Stimulated activated effector memory CD8-positive, alpha-beta T cell treated with anti-CD3 and anti-CD28 coated beads, Interleukin-12 subunit alpha, Interleukin-12 subunit beta, amount 100 ng/mL, for 72 hours (primary cell): ENCODE measurements at regions not wholly inside any gene's neighbourhood (a gene's known extent, or its start where the extent isn't known, plus 50 kb on each side); places are given as distances from the start of the nearest gene placed in this dataset.

Experiments
- ATAC-seq: fragments of 150-1000 bp; cut with Tn5 transposase; 2 replicates; pipeline ENCODE4 v1.10.0; 2021
- DNase-seq, 2 donors: peaks; one replicate each; pipeline ENCODE4 v3.0.0; 2021 to 2022; ENCODE audit warnings: low spot score in 2 of 2
- H3K27ac Mint-ChIP-seq: one replicate; pipeline ENCODE4 v1.8.0; 2022; ENCODE audit warnings: mild to moderate bottlenecking, mixed read lengths
- H3K36me3 Mint-ChIP-seq: one replicate; pipeline ENCODE4 v1.8.0; 2022; ENCODE audit warnings: mild to moderate bottlenecking, mixed read lengths
- H3K4me1 Mint-ChIP-seq: one replicate; pipeline ENCODE4 v1.8.0; 2022; ENCODE audit warnings: mixed read lengths
- H3K4me3 Mint-ChIP-seq: one replicate; pipeline ENCODE4 v1.8.0; 2022; ENCODE audit warnings: mild to moderate bottlenecking, mixed read lengths
- H3K9me3 Mint-ChIP-seq: one replicate; pipeline ENCODE4 v1.8.0; 2022; ENCODE audit warnings: mixed read lengths

- DNase-seq (no peak), ATAC-seq (no peak)
- H3K27ac Mint-ChIP-seq = no peak overlapping the region
- H3K4me1 Mint-ChIP-seq = no peaks in the 10 kb centered on the region
- no peaks in the 10 kb centered on the region for H3K9me3 Mint-ChIP-seq
- no peak overlapping the region for H3K4me3 Mint-ChIP-seq
- H3K36me3 Mint-ChIP-seq = no peaks in the 10 kb centered on the region
Measured at GRCh38 chr2:7280790-7281189, 363.6 kb downstream of the RNF144A start.

- H3K4me1 Mint-ChIP-seq = no peaks in the 10 kb centered on the region
- H3K27ac Mint-ChIP-seq = no peak overlapping the region
- H3K36me3 Mint-ChIP-seq = no peaks in the 10 kb centered on the region
- H3K9me3 Mint-ChIP-seq = no peaks in the 10 kb centered on the region
- ATAC-seq = no peak
- no peak overlapping the region for H3K4me3 Mint-ChIP-seq
- no peak for DNase-seq
Measured at GRCh38 chr2:7281231-7282201, 364.3 kb downstream of the RNF144A start.

GRCh38 chr2:7286120-7286519 lies 368.9 kb downstream of the RNF144A start:
- Mint-ChIP-seq H3K36me3 (no peaks in the 10 kb centered on the region), H3K27ac (no peak overlapping the region), H3K9me3 (no peaks in the 10 kb centered on the region), H3K4me1 (no peaks in the 10 kb centered on the region), H3K4me3 (no peak overlapping the region)
- no peak for DNase-seq
- no peak for ATAC-seq

- no peak overlapping the region for H3K27ac Mint-ChIP-seq
- no peak for ATAC-seq
- H3K4me3 Mint-ChIP-seq = no peak overlapping the region
- no peaks in the 10 kb centered on the region for H3K36me3 Mint-ChIP-seq
- H3K9me3 Mint-ChIP-seq = no peaks in the 10 kb centered on the region
- DNase-seq = no peak
- H3K4me1 Mint-ChIP-seq = no peaks in the 10 kb centered on the region
Measured at GRCh38 chr2:7288484-7288883, 371.3 kb downstream of the RNF144A start.

- no peak overlapping the region for H3K27ac Mint-ChIP-seq
- H3K9me3 Mint-ChIP-seq = no peaks in the 10 kb centered on the region
- no peak for ATAC-seq
- no peak overlapping the region for H3K4me3 Mint-ChIP-seq
- no peaks in the 10 kb centered on the region for H3K4me1 Mint-ChIP-seq
- H3K36me3 Mint-ChIP-seq = no peaks in the 10 kb centered on the region
- no peak for DNase-seq
Measured at GRCh38 chr2:7289697-7290096, 372.5 kb downstream of the RNF144A start.

- Mint-ChIP-seq H3K4me3 (no peak overlapping the region), H3K27ac (no peak overlapping the region), H3K36me3 (no peaks in the 10 kb centered on the region), H3K4me1 (no peaks in the 10 kb centered on the region), H3K9me3 (no peaks in the 10 kb centered on the region)
- no peak for DNase-seq
- no peak for ATAC-seq
Measured at GRCh38 chr2:7292154-7292691, 375.0 kb downstream of the RNF144A start.

GRCh38 chr2:7309582-7309981 lies 392.4 kb downstream of the RNF144A start:
- no peaks in the 10 kb centered on the region for H3K36me3 Mint-ChIP-seq

GRCh38 chr2:7324706-7325105 lies 407.5 kb downstream of the RNF144A start:
- H3K36me3 Mint-ChIP-seq = no peaks in the 10 kb centered on the region
- no peak overlapping the region for H3K27ac Mint-ChIP-seq
- no peak for DNase-seq
- no peak overlapping the region for H3K4me3 Mint-ChIP-seq
- no peaks in the 10 kb centered on the region for H3K9me3 Mint-ChIP-seq
- no peak for ATAC-seq
- no peaks in the 10 kb centered on the region for H3K4me1 Mint-ChIP-seq

More at GRCh38 chr2:7309582-7309981, 392.4 kb downstream of the RNF144A start:
- DNase-seq (no peak), ATAC-seq (no peak)
- no peak overlapping the region for H3K4me3 Mint-ChIP-seq
- no peaks in the 10 kb centered on the region for H3K4me1 Mint-ChIP-seq
- H3K9me3 Mint-ChIP-seq = no peaks in the 10 kb centered on the region
- no peak overlapping the region for H3K27ac Mint-ChIP-seq

- H3K4me3 Mint-ChIP-seq = no peak overlapping the region
- H3K4me1 Mint-ChIP-seq = no peaks in the 10 kb centered on the region
- DNase-seq (no peak), ATAC-seq (no peak)
- H3K9me3 Mint-ChIP-seq = no peaks in the 10 kb centered on the region
- no peaks in the 10 kb centered on the region for H3K36me3 Mint-ChIP-seq
- H3K27ac Mint-ChIP-seq = no peak overlapping the region
Measured at GRCh38 chr2:7325186-7325585, 408.0 kb downstream of the RNF144A start.

- H3K27ac Mint-ChIP-seq = no peak overlapping the region
- H3K4me3 Mint-ChIP-seq = no peak overlapping the region
Measured at GRCh38 chr2:7329465-7329864, 412.3 kb downstream of the RNF144A start.

GRCh38 chr2:7333189-7333765 lies 416.1 kb downstream of the RNF144A start:
- Mint-ChIP-seq H3K4me3 (no peak overlapping the region), H3K4me1 (no peaks in the 10 kb centered on the region), H3K9me3 (no peaks in the 10 kb centered on the region), H3K27ac (no peak overlapping the region), H3K36me3 (no peaks in the 10 kb centered on the region)
- DNase-seq (no peak), ATAC-seq (no peak)

More at GRCh38 chr2:7329465-7329864, 412.3 kb downstream of the RNF144A start:
- Mint-ChIP-seq H3K4me1 (no peaks in the 10 kb centered on the region), H3K36me3 (no peaks in the 10 kb centered on the region), H3K9me3 (no peaks in the 10 kb centered on the region)
- DNase-seq (no peak), ATAC-seq (peak; percentile 21)

GRCh38 chr2:7333960-7334493 lies 416.8 kb downstream of the RNF144A start:
- H3K4me1 Mint-ChIP-seq = no peaks in the 10 kb centered on the region
- H3K27ac Mint-ChIP-seq = no peak overlapping the region
- no peak overlapping the region for H3K4me3 Mint-ChIP-seq
- H3K9me3 Mint-ChIP-seq = no peaks in the 10 kb centered on the region
- ATAC-seq (no peak), DNase-seq (no peak)
- H3K36me3 Mint-ChIP-seq = no peaks in the 10 kb centered on the region

- H3K36me3 Mint-ChIP-seq = no peaks in the 10 kb centered on the region
- no peak overlapping the region for H3K4me3 Mint-ChIP-seq
- no peaks in the 10 kb centered on the region for H3K9me3 Mint-ChIP-seq
- DNase-seq (no peak), ATAC-seq (no peak)
- no peaks in the 10 kb centered on the region for H3K4me1 Mint-ChIP-seq
- no peak overlapping the region for H3K27ac Mint-ChIP-seq
Measured at GRCh38 chr2:7338961-7339360, 421.7 kb downstream of the RNF144A start.

- H3K36me3 Mint-ChIP-seq = no peaks in the 10 kb centered on the region
- no peak overlapping the region for H3K4me3 Mint-ChIP-seq
- ATAC-seq = no peak
- no peaks in the 10 kb centered on the region for H3K4me1 Mint-ChIP-seq
- H3K9me3 Mint-ChIP-seq = no peaks in the 10 kb centered on the region
- H3K27ac Mint-ChIP-seq = no peak overlapping the region
- DNase-seq = no peak
Measured at GRCh38 chr2:7346336-7346735, 429.1 kb downstream of the RNF144A start.

- no peaks in the 10 kb centered on the region for H3K9me3 Mint-ChIP-seq
- peak in 1 of 2 donors; percentile 29 for DNase-seq
- no peak overlapping the region for H3K4me3 Mint-ChIP-seq
- H3K27ac Mint-ChIP-seq = no peak overlapping the region
- H3K4me1 Mint-ChIP-seq = no peaks in the 10 kb centered on the region
- no peaks in the 10 kb centered on the region for H3K36me3 Mint-ChIP-seq
- no peak for ATAC-seq
Measured at GRCh38 chr2:7348761-7349160, 431.5 kb downstream of the RNF144A start.
